Lower lobe of right lung (tissue), 2 donors: ENCODE measurements at regions not wholly inside any gene's neighbourhood (a gene's known extent, or its start where the extent isn't known, plus 50 kb on each side); places are given as distances from the start of the nearest gene placed in this dataset.

Source experiments
- ATAC-seq, 2 donors: fragments of 200-7000 bp; cut with Tn5 transposase; one replicate each; pipeline ENCODE4 v1.9.1; 2020 to 2022; ENCODE audit warnings: mild to moderate bottlenecking in 2 of 2, moderate library complexity in 2 of 2
- DNase-seq: peaks from one replicate; pipeline ENCODE4 v3.0.0-alpha.2; 2020
- H3K27ac ChIP-seq: fragments of 200-600 bp; one replicate; pipeline ENCODE4 v1.8.0; 2022
- H3K27me3 ChIP-seq: fragments of 200-600 bp; one replicate; pipeline ENCODE4 v1.8.0; 2022; ENCODE audit warnings: low read depth
- H3K36me3 ChIP-seq: fragments of 200-600 bp; one replicate; pipeline ENCODE4 v1.8.0; 2022; ENCODE audit warnings: mild to moderate bottlenecking
- H3K4me1 ChIP-seq: fragments of 200-600 bp; one replicate; pipeline ENCODE4 v1.8.0; 2022
- H3K4me3 ChIP-seq: fragments of 200-600 bp; one replicate; pipeline ENCODE4 v1.8.0; 2022; ENCODE audit warnings: mild to moderate bottlenecking
- H3K9me3 ChIP-seq: fragments of 200-600 bp; one replicate; pipeline ENCODE4 v1.8.0; 2022
- intact Hi-C: fragments of 100-400 bp; cut with DNase I; formaldehyde crosslinking; loops from one replicate; pipeline ENCODE4 v1.11.0; 2022
- TF ChIP-seq, protein P1 (sequence below): fragments of 200-600 bp; IDR thresholded peaks from one replicate; pipeline ENCODE4 v1.8.0; 2022; ENCODE audit warnings: antibody characterized with exemption, mild to moderate bottlenecking
- donor health status: DM: no; HTN: yes; CAD: no; lungs with severe emphysema.

- ATAC-seq (no peak), DNase-seq (no peak)
- H3K4me3 ChIP-seq: no peak overlapping the region
- no peak overlapping the region for H3K27ac ChIP-seq
- no peaks in the 10 kb centered on the region for H3K27me3 ChIP-seq
- H3K4me1 ChIP-seq: no peaks in the 10 kb centered on the region
- TF ChIP-seq, protein P1, sequence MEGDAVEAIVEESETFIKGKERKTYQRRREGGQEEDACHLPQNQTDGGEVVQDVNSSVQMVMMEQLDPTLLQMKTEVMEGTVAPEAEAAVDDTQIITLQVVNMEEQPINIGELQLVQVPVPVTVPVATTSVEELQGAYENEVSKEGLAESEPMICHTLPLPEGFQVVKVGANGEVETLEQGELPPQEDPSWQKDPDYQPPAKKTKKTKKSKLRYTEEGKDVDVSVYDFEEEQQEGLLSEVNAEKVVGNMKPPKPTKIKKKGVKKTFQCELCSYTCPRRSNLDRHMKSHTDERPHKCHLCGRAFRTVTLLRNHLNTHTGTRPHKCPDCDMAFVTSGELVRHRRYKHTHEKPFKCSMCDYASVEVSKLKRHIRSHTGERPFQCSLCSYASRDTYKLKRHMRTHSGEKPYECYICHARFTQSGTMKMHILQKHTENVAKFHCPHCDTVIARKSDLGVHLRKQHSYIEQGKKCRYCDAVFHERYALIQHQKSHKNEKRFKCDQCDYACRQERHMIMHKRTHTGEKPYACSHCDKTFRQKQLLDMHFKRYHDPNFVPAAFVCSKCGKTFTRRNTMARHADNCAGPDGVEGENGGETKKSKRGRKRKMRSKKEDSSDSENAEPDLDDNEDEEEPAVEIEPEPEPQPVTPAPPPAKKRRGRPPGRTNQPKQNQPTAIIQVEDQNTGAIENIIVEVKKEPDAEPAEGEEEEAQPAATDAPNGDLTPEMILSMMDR: no peak
- no peaks in the 10 kb centered on the region for H3K36me3 ChIP-seq
- H3K9me3 ChIP-seq: no peaks in the 10 kb centered on the region
- intact Hi-C loops: no loop called here
Measured at GRCh38 chr20:40545478-40545877, 143.6 kb downstream of the MAFB start.

DNA sequence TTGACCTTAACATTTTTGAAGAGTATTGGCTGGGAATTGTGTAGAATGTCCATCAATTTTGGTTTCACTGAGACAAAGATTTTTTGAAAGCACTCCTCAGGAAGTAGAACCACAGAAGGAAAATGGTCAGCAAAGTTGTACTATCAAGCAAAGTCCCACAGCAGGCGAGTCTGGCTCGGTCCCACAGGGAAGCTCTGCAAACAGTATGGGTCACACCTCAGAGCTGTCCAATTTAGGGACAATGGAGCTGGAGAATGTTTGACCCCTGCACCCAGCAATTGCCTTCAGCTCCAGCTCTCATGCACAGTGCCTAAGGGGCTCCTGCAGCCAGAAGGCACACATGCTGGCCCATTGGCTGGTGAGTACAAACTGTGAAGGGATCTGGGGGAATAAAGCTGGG lies 147.0 kb downstream of the MAFB start:
- H3K9me3 ChIP-seq: no peaks in the 10 kb centered on the region
- no peak overlapping the region for H3K27ac ChIP-seq
- ATAC-seq: no peak
- H3K27me3 ChIP-seq: no peaks in the 10 kb centered on the region
- H3K4me1 ChIP-seq: no peaks in the 10 kb centered on the region
- H3K4me3 ChIP-seq: no peak overlapping the region
- intact Hi-C loops: no loop called here
- TF ChIP-seq, protein P1: no peak
- no peaks in the 10 kb centered on the region for H3K36me3 ChIP-seq
- no peak for DNase-seq

DNA sequence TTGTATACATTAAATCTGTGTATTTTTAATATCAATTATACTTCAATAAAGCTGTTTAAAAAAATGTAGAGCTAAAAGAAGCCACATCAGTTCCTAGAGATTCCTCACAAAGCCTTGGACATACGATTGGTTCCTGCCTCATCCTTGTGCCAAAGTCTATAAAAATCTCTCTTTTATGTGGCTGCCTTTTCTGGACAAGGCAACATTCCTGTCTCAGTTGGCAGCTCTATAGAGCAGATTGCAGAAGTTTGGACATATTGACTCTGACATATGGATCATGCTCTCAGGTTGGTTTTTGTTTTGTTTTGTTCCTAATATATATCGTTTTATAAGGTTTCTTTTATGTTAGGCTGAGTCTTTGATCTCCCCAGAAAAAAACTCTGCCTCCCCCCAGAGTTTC lies 148.9 kb downstream of the MAFB start:
- H3K4me3 ChIP-seq: no peak overlapping the region

DNA sequence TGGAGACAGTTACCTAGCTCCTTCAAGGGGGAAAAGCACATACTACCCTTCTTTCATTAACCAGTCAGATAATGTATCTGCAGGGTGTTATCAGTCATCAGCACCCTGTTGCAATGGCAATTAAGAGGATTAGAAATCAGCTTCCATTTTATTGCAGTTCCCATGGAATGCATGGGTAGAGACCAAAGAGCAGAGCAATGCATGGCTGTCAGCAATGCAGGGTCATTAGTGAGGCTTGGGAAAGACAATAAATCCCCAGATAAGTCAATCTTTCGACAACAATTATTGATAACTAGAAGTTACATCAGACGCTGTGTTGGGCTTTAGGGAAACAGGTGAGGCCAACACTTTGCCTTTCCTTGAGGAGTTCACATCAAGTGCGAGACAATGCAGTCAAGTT lies 150.9 kb downstream of the MAFB start:
- Histone ChIP-seq H3K4me1 (no peaks in the 10 kb centered on the region), H3K27me3 (no peaks in the 10 kb centered on the region), H3K4me3 (no peak overlapping the region), H3K36me3 (no peaks in the 10 kb centered on the region), H3K9me3 (no peaks in the 10 kb centered on the region), H3K27ac (no peak overlapping the region)
- intact Hi-C loops: no loop called here
- TF ChIP-seq, protein P1: no peak
- no peak for DNase-seq
- ATAC-seq: no peak

More for the DNA sequence above, 148.9 kb downstream of the MAFB start:
- Histone ChIP-seq H3K27me3 (no peaks in the 10 kb centered on the region), H3K27ac (no peak overlapping the region), H3K4me1 (no peaks in the 10 kb centered on the region), H3K36me3 (no peaks in the 10 kb centered on the region), H3K9me3 (no peaks in the 10 kb centered on the region)
- intact Hi-C loops: no loop called here
- ATAC-seq (no peak), DNase-seq (no peak)
- TF ChIP-seq, protein P1: no peak

DNA sequence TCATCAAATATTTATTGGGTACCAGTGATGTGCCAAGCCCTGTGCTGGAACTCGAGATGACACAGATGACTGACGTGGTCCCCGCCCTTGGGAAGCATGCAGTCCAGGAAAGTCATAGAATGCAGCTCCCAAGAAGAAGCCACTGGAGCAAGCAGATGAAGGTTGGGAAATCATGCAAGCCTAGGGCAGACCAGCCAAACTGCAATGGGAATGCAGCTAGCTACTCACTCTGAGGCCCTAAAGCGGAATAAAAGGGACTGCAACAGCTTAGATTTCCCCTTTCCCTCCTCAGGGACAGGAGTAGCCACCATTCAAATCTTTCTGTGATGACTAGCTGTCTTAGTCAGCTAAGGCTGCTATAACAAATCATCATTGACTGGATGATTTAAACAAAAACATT lies 152.2 kb downstream of the MAFB start:
- H3K4me3 ChIP-seq: no peak overlapping the region
- no peaks in the 10 kb centered on the region for H3K27me3 ChIP-seq
- ATAC-seq: no peak

More for the DNA sequence above, 152.2 kb downstream of the MAFB start:
- intact Hi-C loops: no loop called here
- peaks cover 9% of the 10 kb centered on the region for H3K9me3 ChIP-seq
- TF ChIP-seq, protein P1: no peak
- H3K36me3 ChIP-seq: no peaks in the 10 kb centered on the region
- no peak overlapping the region for H3K27ac ChIP-seq
- no peaks in the 10 kb centered on the region for H3K4me1 ChIP-seq
- DNase-seq: no peak
